GM12891 (cell line): ENCODE measurements at regions not wholly inside any gene's neighbourhood (a gene's known extent, or its start where the extent isn't known, plus 50 kb on each side); places are given as distances from the start of the nearest gene placed in this dataset.
"Not testable (repeated sequence)": the region's sequence is repeated elsewhere in the genome, so short reads cannot be mapped to it uniquely, and the experiment has no call there.

Experiments used
- POLR2A ChIP-seq: IDR thresholded peaks from 2 replicates; pipeline ENCODE4 v1.6.1; 2011; ENCODE audit warnings: low read depth, low read length, control low read depth
- POLR2AphosphoS5 ChIP-seq: IDR thresholded peaks from 2 replicates; pipeline ENCODE4 v1.6.1; 2011; ENCODE audit warnings: low read depth, low read length, control low read depth
- TAF1 ChIP-seq: IDR thresholded peaks from 2 replicates; pipeline ENCODE4 v1.6.1; 2011; ENCODE audit warnings: low read depth, low read length, control low read depth

- TF ChIP-seq POLR2AphosphoS5, POLR2A, TAF1: not testable (repeated sequence)
Observed at GRCh38 chr17:30700833-30701232, 123.7 kb downstream of the CRLF3 start.
